HepG2 (cell line): ENCODE measurements at regions not wholly inside any gene's neighbourhood (a gene's known extent, or its start where the extent isn't known, plus 50 kb on each side); places are given as distances from the start of the nearest gene placed in this dataset.

ENCODE experiments used
- ATAC-seq: fragments of 200-7000 bp; cut with Tn5 transposase; 3 replicates; pipeline ENCODE4 v1.9.1; 2020; ENCODE audit warnings: mild to moderate bottlenecking, moderate library complexity
- BruUV-seq: library from RNA; stranded (reverse); fragments of 400-500 nt; replicated peaks from 2 replicates; lab custom pipeline; 2021; lab: Mats Ljungman, UMichigan
- CTCF ChIA-PET: fragments of 300-600 bp; formaldehyde crosslinking; extraction: SDS; loops from one replicate; lab custom pipeline; 2021; ENCODE audit warnings: low total read pairs, inconsistent platforms, low intra/inter-chr PET ratio; lab: Yijun Ruan, JAX
- POLR2A ChIA-PET: fragments of 350-600 bp; sonication (Branson Sonifier 250); formaldehyde crosslinking; loops from one replicate; lab custom pipeline; 2020; ENCODE audit warnings: antibody characterized with exemption, inconsistent platforms; lab: Yijun Ruan, JAX
- DNase-seq: peaks from one replicate; pipeline ENCODE4 v3.0.0-alpha.2; 2015; ENCODE audit warnings: low spot score
- FAIRE-seq: peaks from 3 replicates; lab custom pipeline; 2011; peaks lifted over from hg19 to GRCh38; lab: Jason Lieb, UNC
- H2AFZ ChIP-seq: one replicate; pipeline ENCODE4 v1.6.1; 2011; ENCODE audit warnings: low read length, inconsistent platforms
- H3K27ac ChIP-seq: fragments of 300-600 bp; 3 replicates; pipeline ENCODE4 v1.8.0; 2011; ENCODE audit warnings: mixed run types, mild to moderate bottlenecking, mixed read lengths, low read length, inconsistent platforms; ENCODE audit not compliant: insufficient read depth; ENCODE audit errors: extremely low read length
- H3K27me3 ChIP-seq, 2 experiments: fragments of 200-600 bp in 1 of 2; 2 replicates in 1 of 2; 3 replicates in 1 of 2; pipeline versions ENCODE4 v1.6.0 to v1.8.0; 2011; ENCODE audit warnings: low read length in 2 of 2, mild to moderate bottlenecking in 2 of 2, moderate library complexity in 2 of 2, inconsistent platforms in 1 of 2; ENCODE audit not compliant: insufficient read depth in 2 of 2, control insufficient read depth in 1 of 2
- H3K36me3 ChIP-seq, 2 experiments: fragments of 200-600 bp in 1 of 2; replicated peaks in 1 of 2; 2 replicates in 1 of 2; 3 replicates in 1 of 2; pipeline versions ENCODE4 v1.5.1 to v1.8.0; 2011; ENCODE audit warnings: low read length in 2 of 2, inconsistent platforms in 1 of 2; ENCODE audit not compliant: insufficient read depth in 2 of 2, control insufficient read depth in 1 of 2
- H3K4me1 ChIP-seq: 2 replicates; pipeline ENCODE4 v1.5.1; 2012; ENCODE audit warnings: low read length, inconsistent platforms; ENCODE audit not compliant: insufficient read depth
- H3K4me2 ChIP-seq: 2 replicates; pipeline ENCODE4 v1.6.0; 2011; ENCODE audit warnings: low read depth, low read length, inconsistent platforms
- H3K4me3 ChIP-seq, 3 experiments: fragments of 200-600 bp in 1 of 3; sonication (generic), shearing (Covaris generic) in 1 of 3; replicated peaks in 1 of 3; 2 replicates each; pipeline ENCODE4 v1.5.1; 2011 to 2016; ENCODE audit warnings: low read length in 3 of 3, inconsistent platforms in 2 of 3, low read depth in 2 of 3, mild to moderate bottlenecking in 2 of 3, control low read depth in 1 of 3, mixed read lengths in 1 of 3; ENCODE audit not compliant: insufficient read depth in 1 of 3
- H3K79me2 ChIP-seq: one replicate; pipeline ENCODE4 v1.6.1; 2011; ENCODE audit warnings: low read length, inconsistent platforms; ENCODE audit not compliant: insufficient read depth
- H3K9ac ChIP-seq: 2 replicates; pipeline ENCODE4 v1.6.0; 2011; ENCODE audit warnings: mild to moderate bottlenecking, low read depth, low read length, inconsistent platforms; ENCODE audit not compliant: insufficient read depth
- H3K9me3 ChIP-seq: 2 replicates; pipeline ENCODE4 v1.5.1; 2012; ENCODE audit warnings: mild to moderate bottlenecking, low read length
- H4K20me1 ChIP-seq: 2 replicates; pipeline ENCODE4 v1.6.0; 2011; ENCODE audit warnings: inconsistent platforms, mild to moderate bottlenecking, low read length, moderate library complexity; ENCODE audit not compliant: insufficient read depth
- HOMEZ ChIP-seq: IDR thresholded peaks from 2 replicates; pipeline ENCODE4 v1.6.1; 2016; ENCODE audit warnings: low read depth
- HOXA5 ChIP-seq: sonication (generic); formaldehyde crosslinking; IDR thresholded peaks from 2 replicates; pipeline ENCODE4 v1.4.0; 2020; ENCODE audit warnings: missing genetic modification reagents
- KMT2B ChIP-seq: IDR thresholded peaks from 2 replicates; pipeline ENCODE4 v1.6.1; 2016; ENCODE audit warnings: missing genetic modification reagents, missing compliant biosample characterization
- PLRG1 ChIP-seq: fragments of 450-650 bp; conservative IDR thresholded peaks from 2 replicates; pipeline ENCODE4 v1.6.1; 2016
- POGZ ChIP-seq: sonication (generic); formaldehyde crosslinking; IDR thresholded peaks from 2 replicates; pipeline ENCODE4 v1.4.0; 2020; ENCODE audit warnings: mild to moderate bottlenecking, missing genetic modification reagents
- TERF1 ChIP-seq: sonication (generic); formaldehyde crosslinking; IDR thresholded peaks from 2 replicates; pipeline ENCODE4 v1.8.0; 2022; ENCODE audit warnings: mild to moderate bottlenecking, missing genetic modification reagents, moderate library complexity
- ZNF460 ChIP-seq: sonication (generic); formaldehyde crosslinking; IDR thresholded peaks from 2 replicates; pipeline ENCODE4 v1.5.1; 2020; ENCODE audit warnings: missing genetic modification reagents, mild to moderate bottlenecking, borderline replicate concordance
- ZNF629 ChIP-seq: sonication (generic); formaldehyde crosslinking; conservative IDR thresholded peaks from 2 replicates; pipeline ENCODE4 v1.5.0; 2020; ENCODE audit warnings: missing genetic modification reagents
- WGBS: methylation state at CpG from one replicate; pipeline ENCODE4 v1.1.6; 2017; ENCODE audit warnings: low lambda C conversion rate; 5-methylcytosine and 5-hydroxymethylcytosine counted together
- in situ Hi-C: cut with HindIII; loops from 2 replicates; pipeline ENCODE4 v1.10.0; 2017; ENCODE audit warnings: low pct_unique_long_range_greater_than_20kb; ENCODE audit not compliant: extremely low pct_ligation_motif_present
- intact Hi-C: fragments of 100-400 bp; cut with micrococcal nuclease; formaldehyde crosslinking; loops from one replicate; pipeline ENCODE4 v1.10.0; 2022; ENCODE audit not compliant: unreplicated experiment
- TF ChIP-seq, protein P1 (sequence below): sonication (generic); formaldehyde crosslinking; IDR thresholded peaks from 2 replicates; pipeline ENCODE4 v1.8.0; 2022; ENCODE audit warnings: missing genetic modification reagents, mild to moderate bottlenecking, borderline replicate concordance

DNA sequence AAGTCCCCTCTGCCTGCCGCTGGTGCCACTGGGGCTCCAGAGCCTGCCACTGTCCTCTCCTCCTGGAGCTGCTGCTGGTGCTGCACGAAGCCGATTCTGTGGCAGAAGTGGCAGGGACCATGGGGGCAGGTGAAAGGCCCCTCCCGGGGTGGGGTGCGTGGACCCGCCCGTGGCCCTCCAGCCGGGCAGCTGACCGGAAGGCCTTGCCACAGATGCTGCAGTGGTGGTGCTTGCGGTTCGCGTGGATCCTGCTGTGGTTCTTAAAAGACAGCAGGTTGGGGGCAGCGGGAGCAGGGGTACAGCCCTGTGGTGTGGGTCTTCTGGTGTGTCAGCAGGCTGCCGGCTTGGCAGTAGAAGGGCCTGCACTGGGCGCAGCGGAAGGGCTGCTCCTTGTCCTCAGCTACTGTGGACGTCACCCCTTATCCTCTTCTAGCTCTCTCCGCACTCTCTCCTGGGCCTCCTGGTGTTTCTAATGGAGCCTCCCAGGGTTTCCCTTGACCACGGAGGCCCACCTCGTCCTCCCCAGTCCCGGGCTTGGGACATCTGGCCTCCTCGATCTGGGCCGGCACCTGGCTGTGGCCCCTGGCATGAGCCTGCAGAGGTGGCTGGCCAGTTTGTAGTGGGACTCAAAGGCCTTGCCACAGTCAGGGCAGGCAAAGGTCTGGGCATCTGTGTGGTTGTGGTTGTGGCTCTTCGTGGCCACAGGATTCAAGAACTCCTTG, 380.4 kb downstream of the OLFM4 start:
- ATAC-seq = no peak
- intact Hi-C loops (no loop called here), in situ Hi-C loops (no loop called here)
- no peaks in the 10 kb centered on the region for H3K79me2 ChIP-seq
- H3K27ac ChIP-seq = no peak overlapping the region
- CTCF ChIA-PET = no interaction called here
- peaks cover 60% of the 10 kb centered on the region for H3K9me3 ChIP-seq
- H4K20me1 ChIP-seq = no peaks in the 10 kb centered on the region
- POLR2A ChIA-PET = no interaction called here
- no peak overlapping the region for H3K4me3 ChIP-seq
- DNase-seq = no peak
- no peaks in the 10 kb centered on the region for H3K4me1 ChIP-seq
- WGBS = 50% methylated on average over 13 of the region's 24 CpGs
- no peak overlapping the region for H2AFZ ChIP-seq
- no peak overlapping the region for H3K4me2 ChIP-seq
- H3K36me3 ChIP-seq = no peaks in the 10 kb centered on the region
- H3K27me3 ChIP-seq = no peaks in the 10 kb centered on the region; a peak in 1 of 5 replicates
- no peak for FAIRE-seq
- no peak overlapping the region for H3K9ac ChIP-seq
- TF ChIP-seq HOMEZ (no peak), KMT2B (CRISPR knock-in tag) (no peak), ZNF629 (CRISPR knock-in tag) (no peak), ZNF460 (no peak), HOXA5 (CRISPR knock-in tag) (no peak), TERF1 (CRISPR knock-in tag) (no peak), POGZ (no peak), PLRG1 (no peak)
- TF ChIP-seq, protein P1, sequence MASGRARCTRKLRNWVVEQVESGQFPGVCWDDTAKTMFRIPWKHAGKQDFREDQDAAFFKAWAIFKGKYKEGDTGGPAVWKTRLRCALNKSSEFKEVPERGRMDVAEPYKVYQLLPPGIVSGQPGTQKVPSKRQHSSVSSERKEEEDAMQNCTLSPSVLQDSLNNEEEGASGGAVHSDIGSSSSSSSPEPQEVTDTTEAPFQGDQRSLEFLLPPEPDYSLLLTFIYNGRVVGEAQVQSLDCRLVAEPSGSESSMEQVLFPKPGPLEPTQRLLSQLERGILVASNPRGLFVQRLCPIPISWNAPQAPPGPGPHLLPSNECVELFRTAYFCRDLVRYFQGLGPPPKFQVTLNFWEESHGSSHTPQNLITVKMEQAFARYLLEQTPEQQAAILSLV (CRISPR knock-in tag) = no peak
- no TSS peak for BruUV-seq
